Breast epithelium (tissue), 4 donors: ENCODE measurements at regions not wholly inside any gene's neighbourhood (a gene's known extent, or its start where the extent isn't known, plus 50 kb on each side); places are given as distances from the start of the nearest gene placed in this dataset.

Source experiments
- DNase-seq, 2 donors: peaks; one replicate each; pipeline ENCODE4 v3.0.0-alpha.2; 2019; ENCODE audit warnings: low spot score in 2 of 2
- H3K27ac ChIP-seq, 2 donors: fragments of 200-600 bp; sonication (generic) in 1 of 2; one replicate each; pipeline ENCODE4 v1.5.1; 2016 to 2019; ENCODE audit warnings: mild to moderate bottlenecking in 1 of 2
- H3K27me3 ChIP-seq, 2 donors: fragments of 200-600 bp; sonication (generic) in 1 of 2; one replicate each; pipeline versions ENCODE4 v1.5.1 to v1.6.0; 2017 to 2019; ENCODE audit warnings: control low read depth in 1 of 2, mild to moderate bottlenecking in 1 of 2
- H3K36me3 ChIP-seq: fragments of 200-600 bp; one replicate; pipeline ENCODE4 v1.5.1; 2019
- H3K4me1 ChIP-seq, 2 donors: fragments of 200-600 bp; sonication (generic); one replicate each; pipeline ENCODE4 v1.5.1; 2016 to 2019; ENCODE audit warnings: control low read depth in 1 of 2
- H3K4me3 ChIP-seq, 3 donors: fragments of 200-600 bp; sonication (generic); 1 replicate in 2 of 3; 2 replicates in 1 of 3; pipeline ENCODE4 v1.5.1; 2016 to 2019; ENCODE audit warnings: mild to moderate bottlenecking in 3 of 3, moderate library complexity in 2 of 3
- H3K9me3 ChIP-seq, 2 donors: fragments of 200-600 bp; sonication (generic) in 1 of 2; one replicate each; pipeline ENCODE4 v1.5.1; 2016 to 2019; ENCODE audit warnings: control low read depth in 1 of 2
- POLR2A ChIP-seq: fragments of 450-650 bp; IDR thresholded peaks from one replicate; pipeline ENCODE4 v1.6.1; 2016; ENCODE audit warnings: antibody characterized with exemption, mild to moderate bottlenecking, moderate library complexity
- POLR2AphosphoS5 ChIP-seq, 3 donors: sonication (generic); formaldehyde crosslinking; IDR thresholded peaks; one replicate each; pipeline ENCODE4 v1.6.1; 2017; ENCODE audit warnings: antibody characterized with exemption in 3 of 3
- intact Hi-C: fragments of 100-400 bp; cut with DNase I; formaldehyde crosslinking; loops from one replicate; pipeline ENCODE4 v1.15.1; 2023; ENCODE audit warnings: low total_unique reads
- TF ChIP-seq, protein P1 (sequence below), 3 donors: fragments of 450-650 bp; IDR thresholded peaks; one replicate each; pipeline ENCODE4 v1.5.1; 2016 to 2017; ENCODE audit warnings: antibody characterized with exemption in 3 of 3, mild to moderate bottlenecking in 3 of 3, moderate library complexity in 3 of 3

DNA sequence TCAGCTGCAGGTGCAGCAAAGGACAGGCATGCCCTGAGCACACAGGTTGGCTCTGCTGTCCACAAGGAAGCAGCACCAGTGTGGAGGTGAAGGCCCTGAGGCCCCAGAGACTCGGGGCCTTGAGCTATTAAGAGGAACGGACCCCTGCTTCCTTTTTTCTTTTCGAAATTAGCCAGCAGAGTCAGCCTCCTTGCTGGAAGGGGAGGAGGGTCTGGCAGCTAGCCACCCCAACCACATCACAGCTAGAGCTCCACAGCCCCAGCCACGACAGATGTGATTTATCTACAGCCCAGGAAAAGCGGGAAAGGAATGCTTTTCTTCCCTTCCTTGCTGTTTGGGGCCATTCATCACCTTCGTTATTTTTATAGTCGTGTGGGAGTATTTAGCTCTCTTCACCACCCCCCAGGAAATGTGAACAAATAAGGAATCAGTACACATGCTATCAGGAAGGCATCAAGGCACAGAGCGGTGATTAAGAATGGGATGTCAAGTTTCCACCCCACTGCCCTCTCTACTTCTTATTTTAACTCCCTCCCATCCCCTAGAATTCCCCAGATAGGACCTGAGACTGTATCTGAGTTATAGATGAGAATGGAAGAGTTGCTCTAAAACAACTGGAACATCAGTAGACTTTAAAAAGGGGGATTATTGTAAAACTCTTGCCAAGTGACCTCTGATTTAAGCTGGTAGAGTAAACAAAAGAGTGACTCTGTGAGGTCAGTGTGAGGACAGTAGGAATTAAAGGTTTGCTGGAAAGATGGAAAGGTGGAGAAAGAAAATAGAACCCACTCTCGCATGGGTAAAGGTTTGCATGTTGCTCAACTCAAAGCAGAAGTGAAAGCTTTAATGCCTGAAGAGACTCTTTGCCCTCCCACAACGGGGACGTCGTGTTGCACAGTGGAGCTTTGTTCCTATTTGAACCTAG lies 224.7 kb upstream of the GJB5 start:
- H3K27ac ChIP-seq = no peak overlapping the region
- TF ChIP-seq POLR2A (no peak), POLR2AphosphoS5 (IDR thresholded peaks at IDR 0.05) (no peak)
- TF ChIP-seq, protein P1, sequence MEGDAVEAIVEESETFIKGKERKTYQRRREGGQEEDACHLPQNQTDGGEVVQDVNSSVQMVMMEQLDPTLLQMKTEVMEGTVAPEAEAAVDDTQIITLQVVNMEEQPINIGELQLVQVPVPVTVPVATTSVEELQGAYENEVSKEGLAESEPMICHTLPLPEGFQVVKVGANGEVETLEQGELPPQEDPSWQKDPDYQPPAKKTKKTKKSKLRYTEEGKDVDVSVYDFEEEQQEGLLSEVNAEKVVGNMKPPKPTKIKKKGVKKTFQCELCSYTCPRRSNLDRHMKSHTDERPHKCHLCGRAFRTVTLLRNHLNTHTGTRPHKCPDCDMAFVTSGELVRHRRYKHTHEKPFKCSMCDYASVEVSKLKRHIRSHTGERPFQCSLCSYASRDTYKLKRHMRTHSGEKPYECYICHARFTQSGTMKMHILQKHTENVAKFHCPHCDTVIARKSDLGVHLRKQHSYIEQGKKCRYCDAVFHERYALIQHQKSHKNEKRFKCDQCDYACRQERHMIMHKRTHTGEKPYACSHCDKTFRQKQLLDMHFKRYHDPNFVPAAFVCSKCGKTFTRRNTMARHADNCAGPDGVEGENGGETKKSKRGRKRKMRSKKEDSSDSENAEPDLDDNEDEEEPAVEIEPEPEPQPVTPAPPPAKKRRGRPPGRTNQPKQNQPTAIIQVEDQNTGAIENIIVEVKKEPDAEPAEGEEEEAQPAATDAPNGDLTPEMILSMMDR (IDR thresholded peaks at IDR 0.05) = no peak
- no peak overlapping the region for H3K4me3 ChIP-seq
- no peaks in the 10 kb centered on the region for H3K9me3 ChIP-seq
- intact Hi-C loops = no loop called here
- no peaks in the 10 kb centered on the region for H3K36me3 ChIP-seq
- peaks cover 0 to 18% of the 10 kb centered on the region in 2 donors for H3K27me3 ChIP-seq
- DNase-seq = no peak
- H3K4me1 ChIP-seq = no peaks in the 10 kb centered on the region

DNA sequence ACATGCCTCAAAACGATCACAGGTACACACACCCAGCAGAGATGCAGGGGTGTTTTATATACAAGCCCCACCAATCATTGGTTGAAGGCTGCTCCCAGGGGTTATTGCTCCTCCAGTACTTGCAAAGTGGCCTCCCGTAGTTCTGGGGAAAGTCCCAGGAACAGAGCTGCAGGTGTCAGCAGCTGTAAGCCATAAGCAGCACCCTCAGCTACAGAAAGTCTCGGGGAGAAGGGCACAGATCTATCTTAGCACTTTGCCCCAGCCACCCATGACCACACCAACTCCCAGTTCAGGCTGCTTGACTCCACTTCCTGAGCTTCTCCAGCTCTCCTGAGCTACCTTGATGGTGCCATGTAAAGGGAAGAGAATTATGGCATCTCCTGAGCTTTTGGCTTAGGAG lies 222.7 kb upstream of the GJB5 start:
- H3K27ac ChIP-seq = no peak overlapping the region
- TF ChIP-seq, protein P1 (IDR thresholded peaks at IDR 0.05) = no peak
- TF ChIP-seq POLR2A = no peak
- TF ChIP-seq POLR2AphosphoS5 (IDR thresholded peaks at IDR 0.05) = no peak
- H3K36me3 ChIP-seq = no peaks in the 10 kb centered on the region
- intact Hi-C loops = no loop called here
- no peaks in the 10 kb centered on the region for H3K4me1 ChIP-seq
- peaks cover 0 to 19% of the 10 kb centered on the region in 2 donors for H3K27me3 ChIP-seq
- no peak for DNase-seq
- no peaks in the 10 kb centered on the region for H3K9me3 ChIP-seq
- no peak overlapping the region for H3K4me3 ChIP-seq

DNA sequence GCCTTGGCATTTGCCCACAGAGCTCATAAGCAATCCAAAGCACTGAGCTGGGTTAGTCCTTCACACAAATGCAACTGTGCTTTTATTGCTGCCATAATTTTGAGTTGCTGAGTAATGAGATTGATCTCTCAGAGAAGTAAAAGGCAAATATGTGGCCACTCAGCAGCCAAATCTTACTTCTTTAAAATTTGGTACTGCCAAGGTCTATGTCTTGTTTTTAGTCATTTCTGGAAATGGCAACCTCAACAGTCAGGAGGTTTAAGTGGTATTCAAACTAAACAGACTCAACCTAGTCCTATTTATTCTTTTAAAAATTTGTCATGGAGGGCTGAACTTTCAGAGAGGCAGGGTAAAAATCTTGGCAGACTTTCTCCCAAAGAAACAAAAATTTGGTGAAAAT lies 216.4 kb upstream of the GJB5 start:
- intact Hi-C loops = no loop called here
- no peak for DNase-seq
- H3K27ac ChIP-seq = no peak overlapping the region
- peaks cover 0 to 29% of the 10 kb centered on the region in 2 donors for H3K27me3 ChIP-seq
- no peaks in the 10 kb centered on the region for H3K9me3 ChIP-seq
- H3K4me1 ChIP-seq = no peaks in the 10 kb centered on the region
- no peaks in the 10 kb centered on the region for H3K36me3 ChIP-seq
- H3K4me3 ChIP-seq = no peak overlapping the region
- TF ChIP-seq, protein P1 (IDR thresholded peaks at IDR 0.05) = no peak
- TF ChIP-seq POLR2A = no peak
- no peak for TF ChIP-seq POLR2AphosphoS5 (IDR thresholded peaks at IDR 0.05)

DNA sequence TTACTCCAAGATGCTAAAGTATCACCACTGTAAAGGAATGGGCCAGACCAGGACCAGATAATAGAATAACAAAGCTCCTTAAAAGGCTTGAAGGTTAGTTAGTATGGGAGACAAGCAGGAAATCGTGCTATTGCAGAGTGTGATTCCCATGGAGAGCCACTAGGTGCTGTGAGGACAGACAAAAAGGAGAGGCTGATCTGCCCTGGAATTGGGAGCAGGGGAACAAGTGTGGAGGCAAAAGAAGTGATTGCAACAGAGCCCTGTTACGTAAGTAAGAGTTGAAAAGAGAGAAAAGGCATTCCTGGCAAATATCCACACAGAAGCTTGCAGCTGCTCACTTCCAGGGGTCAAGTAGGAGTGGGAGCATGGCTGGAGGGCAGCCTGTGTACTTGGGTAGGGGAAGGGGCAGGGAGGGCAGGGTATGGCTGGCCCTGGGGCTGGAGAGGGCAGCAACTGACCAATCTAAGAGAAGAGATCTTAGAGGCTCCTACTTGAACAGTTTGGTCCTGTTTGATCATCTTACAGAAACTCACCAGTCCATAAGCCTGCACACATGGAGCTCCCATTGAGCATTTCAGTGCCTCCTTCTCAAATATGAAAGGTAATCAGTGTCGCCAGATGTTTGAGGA lies 207.7 kb upstream of the GJB5 start:
- Histone ChIP-seq H3K36me3 (no peaks in the 10 kb centered on the region), H3K27ac (no peak overlapping the region), H3K27me3 (peaks cover 0 to 7% of the 10 kb centered on the region in 2 donors), H3K9me3 (no peaks in the 10 kb centered on the region), H3K4me3 (no peak overlapping the region), H3K4me1 (no peaks in the 10 kb centered on the region)
- TF ChIP-seq POLR2A (no peak), POLR2AphosphoS5 (IDR thresholded peaks at IDR 0.05) (no peak)
- no peak for DNase-seq
- intact Hi-C loops = no loop called here

DNA sequence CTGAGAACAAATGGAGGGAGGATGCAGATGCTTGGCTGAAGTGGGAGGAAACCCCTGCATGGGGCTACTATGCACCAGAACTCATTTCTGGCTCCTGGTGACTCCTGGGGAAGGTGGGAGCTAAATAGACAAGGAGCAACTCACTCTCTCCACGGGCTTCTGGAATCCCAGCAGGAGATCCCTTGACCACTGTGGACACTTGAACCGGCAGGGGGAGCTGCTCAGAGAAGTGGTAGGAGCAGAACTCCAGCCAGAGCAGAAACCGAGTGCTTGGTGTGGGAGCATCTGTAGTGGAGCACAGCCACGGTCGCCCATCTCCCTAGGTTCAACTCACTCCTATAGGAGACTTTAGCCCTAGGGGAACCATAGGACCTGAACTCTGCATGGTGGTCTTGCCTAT lies 205.6 kb upstream of the GJB5 start:
- intact Hi-C loops = no loop called here
- peaks cover 0 to 7% of the 10 kb centered on the region in 2 donors for H3K27me3 ChIP-seq
- no peaks in the 10 kb centered on the region for H3K4me1 ChIP-seq
- H3K4me3 ChIP-seq = no peak overlapping the region
- H3K27ac ChIP-seq = no peak overlapping the region
- no peaks in the 10 kb centered on the region for H3K9me3 ChIP-seq
- TF ChIP-seq POLR2AphosphoS5 (IDR thresholded peaks at IDR 0.05) = no peak
- TF ChIP-seq, protein P1 (IDR thresholded peaks at IDR 0.05) = no peak
- no peak for TF ChIP-seq POLR2A
- no peaks in the 10 kb centered on the region for H3K36me3 ChIP-seq
- DNase-seq = no peak
